ENCODE measurements at regions not wholly inside any gene's neighbourhood (a gene's known extent, or its start where the extent isn't known, plus 50 kb on each side); places are given as distances from the start of the nearest gene placed in this dataset.

GRCh38 chr11:92696076-92696475 lies 273.4 kb upstream of the MTNR1B start:
- TF ChIP-seq CTCF (IDR thresholded peaks at IDR 0.05) = no peak
- no peak for TF ChIP-seq POLR2A (IDR thresholded peaks at IDR 0.05)
- no peak for TF ChIP-seq EP300 (IDR thresholded peaks at IDR 0.05)
